DND-41 (cell line): ENCODE measurements at regions not wholly inside any gene's neighbourhood (a gene's known extent, or its start where the extent isn't known, plus 50 kb on each side); places are given as distances from the start of the nearest gene placed in this dataset.

Source experiments
- ATAC-seq: fragments of 200-7000 bp; cut with Tn5 transposase; 3 replicates; pipeline ENCODE4 v1.9.1; 2021; ENCODE audit warnings: low read depth; ENCODE audit not compliant: insufficient read depth
- DNase-seq: peaks from one replicate; pipeline ENCODE4 v3.0.0-alpha.2; 2020
- H2AFZ ChIP-seq: 2 replicates; pipeline ENCODE4 v1.6.0; 2012; ENCODE audit warnings: low read depth, low read length
- H3K27ac ChIP-seq: 2 replicates; pipeline ENCODE4 v1.5.1; 2012; ENCODE audit warnings: low read length, inconsistent platforms
- H3K27me3 ChIP-seq: fragments of 200-600 bp; sonication (generic); 2 replicates; pipeline ENCODE4 v1.6.0; 2012; ENCODE audit warnings: low read length, mild to moderate bottlenecking, inconsistent platforms; ENCODE audit not compliant: insufficient read depth, poor library complexity
- H3K36me3 ChIP-seq: 2 replicates; pipeline ENCODE4 v1.5.1; 2012; ENCODE audit warnings: low read length, inconsistent platforms; ENCODE audit not compliant: insufficient read depth
- H3K4me1 ChIP-seq: 2 replicates; pipeline ENCODE4 v1.5.1; 2012; ENCODE audit warnings: mild to moderate bottlenecking, low read length; ENCODE audit not compliant: insufficient read depth
- H3K4me2 ChIP-seq: 2 replicates; pipeline ENCODE4 v1.6.0; 2012; ENCODE audit warnings: mild to moderate bottlenecking, moderate library complexity, low read length, inconsistent platforms; ENCODE audit not compliant: insufficient read depth
- H3K4me3 ChIP-seq, 2 experiments: fragments of 200-600 bp in 1 of 2; shearing (Covaris generic) in 1 of 2; 2 replicates each; pipeline ENCODE4 v1.5.1; 2012 to 2016; ENCODE audit warnings: inconsistent platforms in 2 of 2, low read length in 2 of 2, mild to moderate bottlenecking in 2 of 2, low read depth in 1 of 2, moderate library complexity in 1 of 2
- H3K79me2 ChIP-seq: 2 replicates; pipeline ENCODE4 v1.6.0; 2012; ENCODE audit warnings: low read length, inconsistent platforms; ENCODE audit not compliant: insufficient read depth
- H3K9ac ChIP-seq: 2 replicates; pipeline ENCODE4 v1.6.0; 2012; ENCODE audit warnings: low read depth, mild to moderate bottlenecking, inconsistent platforms, low read length, moderate library complexity
- H3K9me3 ChIP-seq: 2 replicates; pipeline ENCODE4 v1.5.1; 2012; ENCODE audit warnings: low read length, moderate library complexity, mild to moderate bottlenecking, inconsistent platforms; ENCODE audit not compliant: insufficient read depth, severe bottlenecking
- H4K20me1 ChIP-seq: 2 replicates; pipeline ENCODE4 v1.6.0; 2012; ENCODE audit warnings: low read length; ENCODE audit not compliant: insufficient read depth
- CTCF ChIP-seq: IDR thresholded peaks from 2 replicates; pipeline ENCODE4 v1.5.1; 2012; ENCODE audit warnings: borderline replicate concordance, low read length, moderate library complexity, mild to moderate bottlenecking; ENCODE audit not compliant: poor library complexity, severe bottlenecking; ENCODE audit errors: extremely low read depth
- EZH2 ChIP-seq: IDR thresholded peaks from 3 replicates; pipeline ENCODE4 v1.6.1; 2012; ENCODE audit warnings: borderline replicate concordance, low read depth, mild to moderate bottlenecking, moderate library complexity, low read length, inconsistent platforms; ENCODE audit not compliant: severe bottlenecking

DNA sequence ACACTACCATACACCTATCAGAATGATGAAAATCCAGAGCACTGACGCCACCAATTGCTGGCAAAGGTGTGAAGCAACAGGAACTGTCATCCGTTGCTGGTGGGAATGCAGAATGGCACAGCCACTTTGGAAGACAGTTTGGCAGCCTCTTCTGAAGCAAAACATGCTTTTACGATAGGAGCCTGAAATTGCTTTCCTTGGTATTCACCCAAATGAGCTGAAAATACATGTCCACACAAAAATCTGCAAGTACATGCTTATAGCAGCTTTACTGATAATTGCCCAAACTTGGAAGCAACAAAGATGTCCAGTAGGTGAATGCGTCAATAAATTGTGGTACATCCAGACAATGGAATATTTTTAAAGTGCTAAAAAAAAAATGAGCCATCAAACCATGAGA is 322.8 kb upstream of the FAT1 start:
- H2AFZ ChIP-seq, result no peak overlapping the region
- H3K27ac ChIP-seq, result no peak overlapping the region
- no peaks in the 10 kb centered on the region for H3K4me1 ChIP-seq
- no peaks in the 10 kb centered on the region for H3K9me3 ChIP-seq
- no peaks in the 10 kb centered on the region for H3K36me3 ChIP-seq
- H3K79me2 ChIP-seq, result no peaks in the 10 kb centered on the region
- DNase-seq (no peak), ATAC-seq (no peak)
- no peak overlapping the region for H3K4me2 ChIP-seq
- no peak overlapping the region for H3K9ac ChIP-seq
- H3K4me3 ChIP-seq, result no peak overlapping the region
- TF ChIP-seq CTCF (no peak), EZH2 (no peak)
- no peaks in the 10 kb centered on the region for H3K27me3 ChIP-seq
- no peaks in the 10 kb centered on the region for H4K20me1 ChIP-seq

- DNase-seq (no peak), ATAC-seq (no peak)
- Histone ChIP-seq H3K36me3 (no peaks in the 10 kb centered on the region), H3K27me3 (no peaks in the 10 kb centered on the region), H3K4me3 (no peak overlapping the region), H3K9me3 (no peaks in the 10 kb centered on the region), H3K4me1 (no peaks in the 10 kb centered on the region), H3K4me2 (no peak overlapping the region), H3K27ac (no peak overlapping the region), H2AFZ (no peak overlapping the region), H3K9ac (no peak overlapping the region), H3K79me2 (no peaks in the 10 kb centered on the region), H4K20me1 (no peaks in the 10 kb centered on the region)
- TF ChIP-seq EZH2, result no peak
- no peak for TF ChIP-seq CTCF
Measured at GRCh38 chr4:187059021-187059420, 335.4 kb upstream of the FAT1 start.

DNA sequence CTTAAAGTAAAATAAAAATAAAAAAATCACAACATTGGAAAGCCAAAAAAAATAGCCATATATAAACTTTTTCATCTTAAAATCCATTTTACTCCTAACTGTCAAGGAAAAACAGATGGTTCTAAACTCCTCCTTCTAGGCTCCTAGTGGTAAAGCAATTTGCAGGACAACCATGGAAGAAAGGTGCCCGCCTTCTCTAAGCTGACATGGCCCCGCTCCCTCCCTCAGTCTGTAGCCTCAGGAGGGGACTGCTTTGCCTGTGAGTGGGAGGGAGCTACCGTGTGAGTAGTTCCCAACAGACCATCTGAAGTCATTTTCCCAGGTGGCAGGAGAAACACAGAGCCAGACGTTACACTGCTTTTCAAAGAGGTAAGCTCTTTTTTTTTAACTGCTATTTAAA is 336.2 kb upstream of the FAT1 start:
- Histone ChIP-seq H3K4me2 (no peak overlapping the region), H3K9me3 (no peaks in the 10 kb centered on the region), H3K4me3 (no peak overlapping the region), H4K20me1 (no peaks in the 10 kb centered on the region), H3K27ac (no peak overlapping the region), H3K27me3 (no peaks in the 10 kb centered on the region), H3K36me3 (no peaks in the 10 kb centered on the region), H2AFZ (no peak overlapping the region), H3K4me1 (no peaks in the 10 kb centered on the region), H3K79me2 (no peaks in the 10 kb centered on the region), H3K9ac (no peak overlapping the region)
- TF ChIP-seq EZH2, result no peak
- TF ChIP-seq CTCF, result no peak
- no peak for ATAC-seq
- DNase-seq, result no peak

- Histone ChIP-seq H3K4me3 (no peak overlapping the region), H3K27ac (no peak overlapping the region), H3K27me3 (no peaks in the 10 kb centered on the region), H3K9me3 (no peaks in the 10 kb centered on the region), H3K4me1 (no peaks in the 10 kb centered on the region), H3K79me2 (no peaks in the 10 kb centered on the region), H3K36me3 (no peaks in the 10 kb centered on the region), H3K9ac (no peak overlapping the region), H4K20me1 (no peaks in the 10 kb centered on the region), H2AFZ (no peak overlapping the region), H3K4me2 (no peak overlapping the region)
- TF ChIP-seq EZH2, result no peak
- no peak for TF ChIP-seq CTCF
- ATAC-seq, result no peak
- no peak for DNase-seq
Measured at GRCh38 chr4:187060551-187060950, 336.9 kb upstream of the FAT1 start.
